ENCODE measurements at regions not wholly inside any gene's neighbourhood (a gene's known extent, or its start where the extent isn't known, plus 50 kb on each side); places are given as distances from the start of the nearest gene placed in this dataset.

- TF ChIP-seq CTCF (conservative IDR thresholded peaks at IDR 0.05 in 1 of 2, IDR thresholded peaks at IDR 0.05 in 1 of 2; ENCODE audit: extremely low read depth in 1 of 2, insufficient read depth in 1 of 2, low read depth in 1 of 2, low read length in 2 of 2) (no peak), EZH2 (IDR thresholded peaks at IDR 0.05; ENCODE audit: borderline replicate concordance, low read length) (no peak)
These were observed 399.2 kb upstream of the KLF4 start for GRCh38 chr9:107888773-107889227.
